Osteocyte (in vitro differentiated cells): ENCODE measurements at regions not wholly inside any gene's neighbourhood (a gene's known extent, or its start where the extent isn't known, plus 50 kb on each side); places are given as distances from the start of the nearest gene placed in this dataset.

Experiments used
- DNase-seq: peaks from one replicate; pipeline ENCODE4 v3.0.0; 2021; ENCODE audit warnings: mixed read lengths; ENCODE audit not compliant: unreplicated experiment; ENCODE audit errors: extremely low spot score
- H3K27ac Mint-ChIP-seq: one replicate; pipeline ENCODE4 v1.8.0; 2021; ENCODE audit warnings: mild to moderate bottlenecking, mixed read lengths; ENCODE audit not compliant: unreplicated experiment
- H3K27me3 Mint-ChIP-seq: one replicate; pipeline ENCODE4 v1.8.0; 2021; ENCODE audit warnings: mixed read lengths; ENCODE audit not compliant: unreplicated experiment
- H3K36me3 Mint-ChIP-seq: one replicate; pipeline ENCODE4 v1.8.0; 2021; ENCODE audit warnings: mixed read lengths; ENCODE audit not compliant: unreplicated experiment
- H3K4me1 Mint-ChIP-seq: one replicate; pipeline ENCODE4 v1.8.0; 2021; ENCODE audit warnings: mixed read lengths; ENCODE audit not compliant: unreplicated experiment
- H3K4me3 Mint-ChIP-seq: one replicate; pipeline ENCODE4 v1.8.0; 2021; ENCODE audit warnings: mild to moderate bottlenecking, moderate library complexity, mixed read lengths; ENCODE audit not compliant: unreplicated experiment
- H3K9me3 Mint-ChIP-seq: one replicate; pipeline ENCODE4 v1.8.0; 2021; ENCODE audit warnings: mixed read lengths; ENCODE audit not compliant: unreplicated experiment
- TF ChIP-seq, protein P1 (sequence below): fragments of 200-600 bp; sonication (generic); IDR thresholded peaks from 2 replicates; pipeline ENCODE4 v1.5.0; 2021; ENCODE audit warnings: antibody characterized with exemption, mild to moderate bottlenecking, moderate library complexity

GRCh38 chr22:26792522-26792921, 135.1 kb downstream of the MIAT start:
- TF ChIP-seq, protein P1, sequence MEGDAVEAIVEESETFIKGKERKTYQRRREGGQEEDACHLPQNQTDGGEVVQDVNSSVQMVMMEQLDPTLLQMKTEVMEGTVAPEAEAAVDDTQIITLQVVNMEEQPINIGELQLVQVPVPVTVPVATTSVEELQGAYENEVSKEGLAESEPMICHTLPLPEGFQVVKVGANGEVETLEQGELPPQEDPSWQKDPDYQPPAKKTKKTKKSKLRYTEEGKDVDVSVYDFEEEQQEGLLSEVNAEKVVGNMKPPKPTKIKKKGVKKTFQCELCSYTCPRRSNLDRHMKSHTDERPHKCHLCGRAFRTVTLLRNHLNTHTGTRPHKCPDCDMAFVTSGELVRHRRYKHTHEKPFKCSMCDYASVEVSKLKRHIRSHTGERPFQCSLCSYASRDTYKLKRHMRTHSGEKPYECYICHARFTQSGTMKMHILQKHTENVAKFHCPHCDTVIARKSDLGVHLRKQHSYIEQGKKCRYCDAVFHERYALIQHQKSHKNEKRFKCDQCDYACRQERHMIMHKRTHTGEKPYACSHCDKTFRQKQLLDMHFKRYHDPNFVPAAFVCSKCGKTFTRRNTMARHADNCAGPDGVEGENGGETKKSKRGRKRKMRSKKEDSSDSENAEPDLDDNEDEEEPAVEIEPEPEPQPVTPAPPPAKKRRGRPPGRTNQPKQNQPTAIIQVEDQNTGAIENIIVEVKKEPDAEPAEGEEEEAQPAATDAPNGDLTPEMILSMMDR: no peak
- no peaks in the 10 kb centered on the region for H3K9me3 Mint-ChIP-seq
- H3K4me1 Mint-ChIP-seq: peaks cover 11% of the 10 kb centered on the region
- DNase-seq: no peak
- no peak overlapping the region for H3K27ac Mint-ChIP-seq
- H3K4me3 Mint-ChIP-seq: no peak overlapping the region
- H3K27me3 Mint-ChIP-seq: no peaks in the 10 kb centered on the region
- H3K36me3 Mint-ChIP-seq: peaks cover 10% of the 10 kb centered on the region

GRCh38 chr22:26796785-26797184, 139.4 kb downstream of the MIAT start:
- H3K4me1 Mint-ChIP-seq: peaks cover 25% of the 10 kb centered on the region
- no peaks in the 10 kb centered on the region for H3K27me3 Mint-ChIP-seq
- DNase-seq: no peak
- H3K36me3 Mint-ChIP-seq: peaks cover 3% of the 10 kb centered on the region
- H3K27ac Mint-ChIP-seq: no peak overlapping the region
- TF ChIP-seq, protein P1: no peak
- H3K9me3 Mint-ChIP-seq: no peaks in the 10 kb centered on the region
- no peak overlapping the region for H3K4me3 Mint-ChIP-seq

DNA sequence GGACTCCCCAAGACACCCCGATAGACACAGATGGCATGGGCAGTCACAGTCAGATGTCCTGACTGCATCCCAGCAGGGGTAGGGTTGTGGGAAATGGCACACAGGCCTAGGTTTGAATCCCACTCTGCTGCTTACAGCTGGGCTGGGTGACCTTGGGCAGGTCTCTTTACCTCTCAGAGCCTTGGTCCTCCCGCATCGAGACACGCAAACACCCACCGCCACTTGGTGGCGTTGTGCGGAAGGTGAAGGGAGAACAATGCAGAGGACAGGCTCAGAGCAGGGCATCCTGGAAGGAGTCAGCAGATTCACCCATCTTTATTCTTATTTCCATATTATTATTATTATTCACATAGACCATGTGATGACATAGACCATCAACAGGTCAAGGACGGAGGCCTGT, 140.5 kb downstream of the MIAT start:
- TF ChIP-seq, protein P1: peak; percentile 25
- Mint-ChIP-seq H3K36me3 (no peaks in the 10 kb centered on the region), H3K27ac (no peak overlapping the region), H3K4me3 (no peak overlapping the region), H3K4me1 (peaks cover 25% of the 10 kb centered on the region), H3K27me3 (no peaks in the 10 kb centered on the region), H3K9me3 (no peaks in the 10 kb centered on the region)
- DNase-seq: no peak

DNA sequence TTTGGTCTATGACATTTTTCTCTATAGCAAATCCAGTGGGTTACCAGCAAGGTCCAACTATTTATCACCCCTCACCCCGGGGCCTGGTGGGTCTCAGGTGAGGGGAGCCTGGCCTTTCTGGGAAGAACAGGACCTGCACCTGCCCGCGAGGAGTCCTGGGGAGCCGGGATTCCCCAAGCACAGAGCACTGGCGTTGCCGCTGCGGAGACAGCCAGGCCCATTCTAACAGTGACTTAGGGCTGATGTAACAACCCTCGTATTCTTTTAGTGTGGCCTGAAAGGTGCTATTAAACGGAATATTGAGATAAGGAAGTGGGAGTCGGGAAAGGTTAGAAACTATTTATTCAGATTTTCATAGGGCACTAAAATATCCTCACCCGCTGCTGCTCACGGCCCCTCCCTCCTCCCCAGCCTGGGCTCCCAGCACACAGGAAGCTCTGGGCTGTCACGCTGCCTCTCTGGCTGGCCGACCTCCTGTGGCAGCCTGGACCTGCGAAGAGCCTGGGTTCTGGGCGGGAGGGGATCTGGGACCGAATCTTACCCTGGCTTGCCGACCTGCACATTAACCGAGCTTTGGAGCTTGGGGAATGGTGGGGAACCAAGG, 141.2 kb downstream of the MIAT start:
- DNase-seq: no peak
- peaks cover 24% of the 10 kb centered on the region for H3K4me1 Mint-ChIP-seq
- no peak overlapping the region for H3K27ac Mint-ChIP-seq
- H3K27me3 Mint-ChIP-seq: no peaks in the 10 kb centered on the region
- H3K4me3 Mint-ChIP-seq: no peak overlapping the region
- TF ChIP-seq, protein P1: no peak
- no peaks in the 10 kb centered on the region for H3K36me3 Mint-ChIP-seq
- H3K9me3 Mint-ChIP-seq: no peaks in the 10 kb centered on the region

GRCh38 chr22:26800858-26801257, 143.5 kb downstream of the MIAT start:
- peak overlapping the region; percentile 61 for H3K27ac Mint-ChIP-seq
- TF ChIP-seq, protein P1: no peak
- no peak overlapping the region for H3K4me3 Mint-ChIP-seq
- no peaks in the 10 kb centered on the region for H3K36me3 Mint-ChIP-seq
- H3K4me1 Mint-ChIP-seq: peaks cover 26% of the 10 kb centered on the region
- no peak for DNase-seq
- no peaks in the 10 kb centered on the region for H3K27me3 Mint-ChIP-seq
- H3K9me3 Mint-ChIP-seq: no peaks in the 10 kb centered on the region
